ENCODE measurements at regions not wholly inside any gene's neighbourhood (a gene's known extent, or its start where the extent isn't known, plus 50 kb on each side); places are given as distances from the start of the nearest gene placed in this dataset.

DNA sequence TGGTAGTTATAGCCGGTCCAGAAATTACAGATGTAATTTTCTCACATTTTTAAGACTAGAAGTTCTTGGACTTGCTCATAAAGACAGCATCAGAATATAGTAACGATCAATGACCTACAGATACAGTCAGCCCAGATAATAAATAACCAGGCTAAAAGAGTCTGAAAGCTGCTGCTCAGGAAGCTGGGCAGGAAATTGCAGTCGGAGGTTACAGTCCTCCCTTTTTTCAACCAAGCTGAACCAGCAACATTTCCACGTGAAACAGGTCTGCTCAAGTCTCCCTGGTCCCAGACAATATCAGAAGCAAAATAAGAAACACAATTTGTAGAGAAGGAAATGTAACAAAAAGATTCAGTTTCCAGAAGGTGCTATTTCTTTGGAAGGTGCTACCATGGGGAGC, 457.4 kb downstream of the SIPA1L2 start:
- TF ChIP-seq, protein P1, sequence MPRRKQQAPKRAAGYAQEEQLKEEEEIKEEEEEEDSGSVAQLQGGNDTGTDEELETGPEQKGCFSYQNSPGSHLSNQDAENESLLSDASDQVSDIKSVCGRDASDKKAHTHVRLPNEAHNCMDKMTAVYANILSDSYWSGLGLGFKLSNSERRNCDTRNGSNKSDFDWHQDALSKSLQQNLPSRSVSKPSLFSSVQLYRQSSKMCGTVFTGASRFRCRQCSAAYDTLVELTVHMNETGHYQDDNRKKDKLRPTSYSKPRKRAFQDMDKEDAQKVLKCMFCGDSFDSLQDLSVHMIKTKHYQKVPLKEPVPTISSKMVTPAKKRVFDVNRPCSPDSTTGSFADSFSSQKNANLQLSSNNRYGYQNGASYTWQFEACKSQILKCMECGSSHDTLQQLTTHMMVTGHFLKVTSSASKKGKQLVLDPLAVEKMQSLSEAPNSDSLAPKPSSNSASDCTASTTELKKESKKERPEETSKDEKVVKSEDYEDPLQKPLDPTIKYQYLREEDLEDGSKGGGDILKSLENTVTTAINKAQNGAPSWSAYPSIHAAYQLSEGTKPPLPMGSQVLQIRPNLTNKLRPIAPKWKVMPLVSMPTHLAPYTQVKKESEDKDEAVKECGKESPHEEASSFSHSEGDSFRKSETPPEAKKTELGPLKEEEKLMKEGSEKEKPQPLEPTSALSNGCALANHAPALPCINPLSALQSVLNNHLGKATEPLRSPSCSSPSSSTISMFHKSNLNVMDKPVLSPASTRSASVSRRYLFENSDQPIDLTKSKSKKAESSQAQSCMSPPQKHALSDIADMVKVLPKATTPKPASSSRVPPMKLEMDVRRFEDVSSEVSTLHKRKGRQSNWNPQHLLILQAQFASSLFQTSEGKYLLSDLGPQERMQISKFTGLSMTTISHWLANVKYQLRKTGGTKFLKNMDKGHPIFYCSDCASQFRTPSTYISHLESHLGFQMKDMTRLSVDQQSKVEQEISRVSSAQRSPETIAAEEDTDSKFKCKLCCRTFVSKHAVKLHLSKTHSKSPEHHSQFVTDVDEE (CRISPR knock-in tag; IDR thresholded peaks at IDR 0.05) = no peak
- TF ChIP-seq ARNTL (CRISPR knock-in tag; IDR thresholded peaks at IDR 0.05; ENCODE audit: borderline replicate concordance, low read depth) (no peak), GLIS3 (CRISPR knock-in tag; IDR thresholded peaks at IDR 0.05) (no peak), ESRRG (CRISPR knock-in tag; IDR thresholded peaks at IDR 0.05) (no peak), OSR1 (CRISPR knock-in tag; IDR thresholded peaks at IDR 0.05) (no peak), SNAI2 (CRISPR knock-in tag; IDR thresholded peaks at IDR 0.05) (no peak), TCF4 (CRISPR knock-in tag; IDR thresholded peaks at IDR 0.05; ENCODE audit: borderline replicate concordance) (no peak), PPARA (CRISPR knock-in tag; IDR thresholded peaks at IDR 0.05; ENCODE audit: borderline replicate concordance) (no peak), ZNF8 (CRISPR knock-in tag; IDR thresholded peaks at IDR 0.05) (no peak), PATZ1 (CRISPR knock-in tag; IDR thresholded peaks at IDR 0.05; ENCODE audit: borderline replicate concordance) (no peak), ZNF565 (CRISPR knock-in tag; conservative IDR thresholded peaks at IDR 0.05; ENCODE audit: low read depth) (no peak)
- TF ChIP-seq, protein P2, sequence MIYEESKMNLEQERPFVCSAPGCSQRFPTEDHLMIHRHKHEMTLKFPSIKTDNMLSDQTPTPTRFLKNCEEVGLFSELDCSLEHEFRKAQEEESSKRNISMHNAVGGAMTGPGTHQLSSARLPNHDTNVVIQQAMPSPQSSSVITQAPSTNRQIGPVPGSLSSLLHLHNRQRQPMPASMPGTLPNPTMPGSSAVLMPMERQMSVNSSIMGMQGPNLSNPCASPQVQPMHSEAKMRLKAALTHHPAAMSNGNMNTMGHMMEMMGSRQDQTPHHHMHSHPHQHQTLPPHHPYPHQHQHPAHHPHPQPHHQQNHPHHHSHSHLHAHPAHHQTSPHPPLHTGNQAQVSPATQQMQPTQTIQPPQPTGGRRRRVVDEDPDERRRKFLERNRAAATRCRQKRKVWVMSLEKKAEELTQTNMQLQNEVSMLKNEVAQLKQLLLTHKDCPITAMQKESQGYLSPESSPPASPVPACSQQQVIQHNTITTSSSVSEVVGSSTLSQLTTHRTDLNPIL (CRISPR knock-in tag; IDR thresholded peaks at IDR 0.05; ENCODE audit: low read depth) = no peak
- TF ChIP-seq, protein P3, sequence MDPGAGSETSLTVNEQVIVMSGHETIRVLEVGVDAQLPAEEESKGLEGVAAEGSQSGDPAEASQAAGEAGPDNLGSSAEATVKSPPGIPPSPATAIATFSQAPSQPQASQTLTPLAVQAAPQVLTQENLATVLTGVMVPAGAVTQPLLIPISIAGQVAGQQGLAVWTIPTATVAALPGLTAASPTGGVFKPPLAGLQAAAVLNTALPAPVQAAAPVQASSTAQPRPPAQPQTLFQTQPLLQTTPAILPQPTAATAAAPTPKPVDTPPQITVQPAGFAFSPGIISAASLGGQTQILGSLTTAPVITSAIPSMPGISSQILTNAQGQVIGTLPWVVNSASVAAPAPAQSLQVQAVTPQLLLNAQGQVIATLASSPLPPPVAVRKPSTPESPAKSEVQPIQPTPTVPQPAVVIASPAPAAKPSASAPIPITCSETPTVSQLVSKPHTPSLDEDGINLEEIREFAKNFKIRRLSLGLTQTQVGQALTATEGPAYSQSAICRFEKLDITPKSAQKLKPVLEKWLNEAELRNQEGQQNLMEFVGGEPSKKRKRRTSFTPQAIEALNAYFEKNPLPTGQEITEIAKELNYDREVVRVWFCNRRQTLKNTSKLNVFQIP (CRISPR knock-in tag; IDR thresholded peaks at IDR 0.05; ENCODE audit: borderline replicate concordance, low read depth) = no peak
- no peak for ATAC-seq

- TF ChIP-seq GLIS3 (CRISPR knock-in tag; IDR thresholded peaks at IDR 0.05) (no peak), CSDC2 (CRISPR knock-in tag; IDR thresholded peaks at IDR 0.05) (no peak), ZFP3 (CRISPR knock-in tag; IDR thresholded peaks at IDR 0.05) (no peak), ISL1 (CRISPR knock-in tag; IDR thresholded peaks at IDR 0.05) (no peak), ARNTL (CRISPR knock-in tag; IDR thresholded peaks at IDR 0.05; ENCODE audit: borderline replicate concordance, low read depth) (no peak), ZNF70 (CRISPR knock-in tag; IDR thresholded peaks at IDR 0.05) (no peak), RARB (CRISPR knock-in tag; IDR thresholded peaks at IDR 0.05) (no peak), SNAI2 (CRISPR knock-in tag; IDR thresholded peaks at IDR 0.05) (no peak), BACH2 (CRISPR knock-in tag; IDR thresholded peaks at IDR 0.05; ENCODE audit: borderline replicate concordance) (no peak), ZNF8 (CRISPR knock-in tag; IDR thresholded peaks at IDR 0.05) (no peak), PATZ1 (CRISPR knock-in tag; IDR thresholded peaks at IDR 0.05; ENCODE audit: borderline replicate concordance) (no peak)
- TF ChIP-seq, protein P3 (CRISPR knock-in tag; IDR thresholded peaks at IDR 0.05; ENCODE audit: borderline replicate concordance, low read depth) = no peak
- ATAC-seq = peak; percentile 32; the same call in 1 of the 3 replicates
Measured at GRCh38 chr1:232170909-232171308, 459.0 kb downstream of the SIPA1L2 start.
